Tibial nerve (tissue), 3 donors: ENCODE measurements at regions not wholly inside any gene's neighbourhood (a gene's known extent, or its start where the extent isn't known, plus 50 kb on each side); places are given as distances from the start of the nearest gene placed in this dataset.

Source experiments
- POLR2A ChIP-seq, 2 donors: fragments of 450-650 bp; IDR thresholded peaks; one replicate each; pipeline ENCODE4 v1.6.1; 2017; ENCODE audit warnings: antibody characterized with exemption in 2 of 2, mild to moderate bottlenecking in 2 of 2, moderate library complexity in 2 of 2
- TF ChIP-seq, protein P1 (sequence below), 5 experiments: fragments of 200-600 bp in 3 of 5; fragments of 450-650 bp in 2 of 5; sonication (generic) in 3 of 5; IDR thresholded peaks; one replicate each; pipeline ENCODE4 v1.5.1; 2016 to 2019; ENCODE audit warnings: antibody characterized with exemption in 5 of 5, mild to moderate bottlenecking in 3 of 5, moderate library complexity in 2 of 5

GRCh38 chr1:119276558-119276957 is 92.0 kb upstream of the HAO2 start:
- TF ChIP-seq, protein P1, sequence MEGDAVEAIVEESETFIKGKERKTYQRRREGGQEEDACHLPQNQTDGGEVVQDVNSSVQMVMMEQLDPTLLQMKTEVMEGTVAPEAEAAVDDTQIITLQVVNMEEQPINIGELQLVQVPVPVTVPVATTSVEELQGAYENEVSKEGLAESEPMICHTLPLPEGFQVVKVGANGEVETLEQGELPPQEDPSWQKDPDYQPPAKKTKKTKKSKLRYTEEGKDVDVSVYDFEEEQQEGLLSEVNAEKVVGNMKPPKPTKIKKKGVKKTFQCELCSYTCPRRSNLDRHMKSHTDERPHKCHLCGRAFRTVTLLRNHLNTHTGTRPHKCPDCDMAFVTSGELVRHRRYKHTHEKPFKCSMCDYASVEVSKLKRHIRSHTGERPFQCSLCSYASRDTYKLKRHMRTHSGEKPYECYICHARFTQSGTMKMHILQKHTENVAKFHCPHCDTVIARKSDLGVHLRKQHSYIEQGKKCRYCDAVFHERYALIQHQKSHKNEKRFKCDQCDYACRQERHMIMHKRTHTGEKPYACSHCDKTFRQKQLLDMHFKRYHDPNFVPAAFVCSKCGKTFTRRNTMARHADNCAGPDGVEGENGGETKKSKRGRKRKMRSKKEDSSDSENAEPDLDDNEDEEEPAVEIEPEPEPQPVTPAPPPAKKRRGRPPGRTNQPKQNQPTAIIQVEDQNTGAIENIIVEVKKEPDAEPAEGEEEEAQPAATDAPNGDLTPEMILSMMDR (IDR thresholded peaks at IDR 0.05), result no peak
- TF ChIP-seq POLR2A (IDR thresholded peaks at IDR 0.05), result no peak
